Mesenchymal stem cell (in vitro differentiated cells and primary cell): ENCODE measurements at regions not wholly inside any gene's neighbourhood (a gene's known extent, or its start where the extent isn't known, plus 50 kb on each side); places are given as distances from the start of the nearest gene placed in this dataset.

Experiments
- DNase-seq: peaks from one replicate; pipeline ENCODE4 v3.0.0-alpha.2; 2013
- H2AFZ ChIP-seq: one replicate; pipeline ENCODE4 v1.6.1; 2013; ENCODE audit warnings: low read depth, mild to moderate bottlenecking, control low read depth, inconsistent platforms, low read length, moderate library complexity
- H2AK5ac ChIP-seq: 2 replicates; pipeline ENCODE4 v1.6.1; 2013; ENCODE audit warnings: low read length, moderate library complexity, mild to moderate bottlenecking, inconsistent platforms; ENCODE audit not compliant: severe bottlenecking
- H2BK120ac ChIP-seq: one replicate; pipeline ENCODE4 v1.6.1; 2013; ENCODE audit warnings: low read depth, mild to moderate bottlenecking, inconsistent platforms, low read length, moderate library complexity
- H2BK12ac ChIP-seq, 2 experiments: one replicate each; pipeline ENCODE4 v1.6.1; 2013; ENCODE audit warnings: inconsistent platforms in 2 of 2, low read length in 2 of 2, mild to moderate bottlenecking in 2 of 2, moderate library complexity in 2 of 2, control low read depth in 1 of 2
- H2BK15ac ChIP-seq: one replicate; pipeline ENCODE4 v1.6.1; 2013; ENCODE audit warnings: mild to moderate bottlenecking, low read depth, inconsistent platforms; ENCODE audit not compliant: poor library complexity, severe bottlenecking
- H2BK5ac ChIP-seq: 2 replicates; pipeline ENCODE4 v1.6.1; 2013; ENCODE audit warnings: low read depth, mild to moderate bottlenecking, low read length, control low read depth, inconsistent platforms; ENCODE audit not compliant: poor library complexity, severe bottlenecking
- H3K14ac ChIP-seq, 2 experiments: one replicate each; pipeline ENCODE4 v1.6.1; 2013; ENCODE audit warnings: inconsistent platforms in 2 of 2, low read length in 2 of 2, control low read depth in 1 of 2, mild to moderate bottlenecking in 1 of 2, moderate library complexity in 1 of 2
- H3K18ac ChIP-seq, 2 experiments: one replicate each; pipeline ENCODE4 v1.6.1; 2013; ENCODE audit warnings: inconsistent platforms in 2 of 2, low read length in 2 of 2, control low read depth in 1 of 2, low read depth in 1 of 2, mild to moderate bottlenecking in 1 of 2
- H3K23ac ChIP-seq, 2 experiments: one replicate each; pipeline ENCODE4 v1.6.1; 2013; ENCODE audit warnings: inconsistent platforms in 2 of 2, low read length in 2 of 2, mild to moderate bottlenecking in 2 of 2, moderate library complexity in 2 of 2, control low read depth in 1 of 2
- H3K27ac ChIP-seq: 2 replicates; pipeline ENCODE4 v1.5.1; 2013; ENCODE audit warnings: mild to moderate bottlenecking, moderate library complexity, low read length, control low read depth, inconsistent platforms; ENCODE audit not compliant: poor library complexity, severe bottlenecking
- H3K27me3 ChIP-seq, 2 experiments: 2 replicates each; pipeline versions ENCODE4 v1.6.1 to v1.7.0; 2013; ENCODE audit warnings: low read length in 2 of 2, mild to moderate bottlenecking in 2 of 2, moderate library complexity in 2 of 2, control low read depth in 1 of 2, inconsistent platforms in 1 of 2; ENCODE audit not compliant: control insufficient read depth in 1 of 2, insufficient read depth in 1 of 2
- H3K36me3 ChIP-seq, 2 experiments: 2 replicates each; pipeline versions ENCODE4 v1.6.1 to v1.7.0; 2013; ENCODE audit warnings: low read length in 2 of 2, control low read depth in 1 of 2, inconsistent platforms in 1 of 2, low read depth in 1 of 2, mild to moderate bottlenecking in 1 of 2; ENCODE audit not compliant: insufficient read depth in 2 of 2, control insufficient read depth in 1 of 2
- H3K4ac ChIP-seq, 2 experiments: one replicate each; pipeline ENCODE4 v1.6.1; 2013; ENCODE audit warnings: inconsistent platforms in 2 of 2, low read length in 2 of 2, mild to moderate bottlenecking in 2 of 2, moderate library complexity in 2 of 2, control low read depth in 1 of 2, low read depth in 1 of 2
- H3K4me1 ChIP-seq: 2 replicates; pipeline ENCODE4 v1.6.1; 2013; ENCODE audit warnings: low read depth, low read length, control low read depth; ENCODE audit not compliant: control insufficient read depth, insufficient read depth
- H3K4me2 ChIP-seq: 2 replicates; pipeline ENCODE4 v1.6.1; 2013; ENCODE audit warnings: low read length, mild to moderate bottlenecking, inconsistent platforms; ENCODE audit not compliant: poor library complexity, severe bottlenecking
- H3K4me3 ChIP-seq, 2 experiments: 2 replicates each; pipeline versions ENCODE4 v1.5.1 to v1.7.0; 2013; ENCODE audit warnings: low read length in 2 of 2, mild to moderate bottlenecking in 2 of 2, control low read depth in 1 of 2, low read depth in 1 of 2; ENCODE audit not compliant: insufficient read depth in 1 of 2
- H3K79me1 ChIP-seq: replicated peaks from 2 replicates; pipeline ENCODE4 v1.6.1; 2013; ENCODE audit warnings: mild to moderate bottlenecking, control low read depth, low read length, inconsistent platforms; ENCODE audit not compliant: poor library complexity, severe bottlenecking
- H3K9ac ChIP-seq: 2 replicates; pipeline ENCODE4 v1.7.0; 2013; ENCODE audit warnings: mild to moderate bottlenecking, low read length, moderate library complexity
- H3K9me3 ChIP-seq: 2 replicates; pipeline ENCODE4 v1.7.0; 2013; ENCODE audit warnings: mild to moderate bottlenecking, low read length; ENCODE audit not compliant: control insufficient read depth
- H4K8ac ChIP-seq: one replicate; pipeline ENCODE4 v1.6.1; 2013; ENCODE audit warnings: inconsistent platforms, mild to moderate bottlenecking, low read length, moderate library complexity
- H4K91ac ChIP-seq: one replicate; pipeline ENCODE4 v1.6.1; 2013; ENCODE audit warnings: mild to moderate bottlenecking, low read length, inconsistent platforms
- WGBS: methylation state at CpG from one replicate; pipeline ENCODE4 v1.1.7; 2013; ENCODE audit warnings: mixed read lengths; 5-methylcytosine and 5-hydroxymethylcytosine counted together

DNA sequence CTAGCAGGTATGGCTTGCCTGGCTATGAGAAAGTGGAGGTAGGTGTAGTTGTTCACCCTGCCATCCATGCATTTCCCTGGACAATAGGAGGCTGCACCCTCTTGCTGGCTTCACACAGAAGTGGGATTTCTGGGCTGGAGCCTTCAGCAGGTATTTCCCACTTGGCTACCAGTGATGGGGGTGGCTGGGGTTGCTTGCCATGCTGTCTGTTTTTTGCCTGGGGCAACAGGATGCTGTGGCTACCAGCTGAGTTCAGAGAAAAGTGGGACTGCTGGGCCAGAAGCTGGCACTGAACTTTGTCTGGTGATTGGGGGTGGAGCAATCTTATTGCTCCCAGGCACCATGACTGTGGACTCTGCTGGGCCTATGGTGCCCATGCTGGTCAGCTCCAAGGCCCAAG, 299.6 kb downstream of the FAM170A start:
- Histone ChIP-seq H2BK12ac (no peak overlapping the region), H3K9ac (no peak overlapping the region), H4K8ac (no peak overlapping the region), H3K9me3 (no peaks in the 10 kb centered on the region), H3K4ac (no peak overlapping the region), H4K91ac (no peak overlapping the region), H3K4me2 (no peak overlapping the region), H3K36me3 (no peaks in the 10 kb centered on the region), H3K79me1 (no peaks in the 10 kb centered on the region), H3K27ac (no peak overlapping the region), H3K18ac (no peak overlapping the region), H2AK5ac (no peak overlapping the region), H3K4me3 (no peak overlapping the region), H3K4me1 (no peaks in the 10 kb centered on the region), H3K27me3 (no peaks in the 10 kb centered on the region), H2BK5ac (no peak overlapping the region), H3K14ac (no peak overlapping the region), H2AFZ (no peak overlapping the region), H3K23ac (no peak overlapping the region), H2BK15ac (no peak overlapping the region), H2BK120ac (no peak overlapping the region)
- DNase-seq, result no peak

DNA sequence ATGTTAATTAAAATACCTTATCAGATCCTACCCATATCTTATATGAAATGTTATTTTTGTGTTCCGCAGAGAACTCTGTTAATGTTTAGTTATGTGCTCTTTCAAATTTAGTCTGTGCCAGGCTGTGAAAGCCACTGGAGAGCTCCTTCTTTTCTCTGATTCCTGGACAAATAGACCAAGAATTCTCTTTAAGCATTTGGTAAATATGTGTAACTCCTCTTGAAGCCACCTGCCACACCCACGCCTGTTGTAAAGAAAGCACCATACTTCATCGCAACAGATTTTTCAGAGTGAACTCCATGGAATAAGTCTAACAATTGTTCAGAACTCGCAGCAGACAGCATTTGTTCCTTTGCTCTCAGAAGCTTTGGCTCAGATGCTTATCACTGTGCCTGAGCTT, 301.1 kb downstream of the FAM170A start:
- H3K79me1 ChIP-seq, result no peaks in the 10 kb centered on the region
- no peak overlapping the region for H2BK12ac ChIP-seq
- H3K4ac ChIP-seq, result no peak overlapping the region
- H2AFZ ChIP-seq, result no peak overlapping the region
- no peak overlapping the region for H3K4me3 ChIP-seq
- no peak overlapping the region for H3K4me2 ChIP-seq
- no peaks in the 10 kb centered on the region for H3K9me3 ChIP-seq
- H2AK5ac ChIP-seq, result no peak overlapping the region
- no peak overlapping the region for H3K14ac ChIP-seq
- no peak overlapping the region for H4K8ac ChIP-seq
- no peak overlapping the region for H3K23ac ChIP-seq
- no peak for DNase-seq
- no peak overlapping the region for H3K18ac ChIP-seq
- H3K4me1 ChIP-seq, result no peaks in the 10 kb centered on the region
- no peaks in the 10 kb centered on the region for H3K27me3 ChIP-seq
- H2BK120ac ChIP-seq, result no peak overlapping the region
- H2BK15ac ChIP-seq, result no peak overlapping the region
- no peaks in the 10 kb centered on the region for H3K36me3 ChIP-seq
- no peak overlapping the region for H3K9ac ChIP-seq
- H2BK5ac ChIP-seq, result no peak overlapping the region
- H4K91ac ChIP-seq, result no peak overlapping the region
- WGBS, result 91% methylated on average over 4 of the region's 4 CpGs
- no peak overlapping the region for H3K27ac ChIP-seq

DNA sequence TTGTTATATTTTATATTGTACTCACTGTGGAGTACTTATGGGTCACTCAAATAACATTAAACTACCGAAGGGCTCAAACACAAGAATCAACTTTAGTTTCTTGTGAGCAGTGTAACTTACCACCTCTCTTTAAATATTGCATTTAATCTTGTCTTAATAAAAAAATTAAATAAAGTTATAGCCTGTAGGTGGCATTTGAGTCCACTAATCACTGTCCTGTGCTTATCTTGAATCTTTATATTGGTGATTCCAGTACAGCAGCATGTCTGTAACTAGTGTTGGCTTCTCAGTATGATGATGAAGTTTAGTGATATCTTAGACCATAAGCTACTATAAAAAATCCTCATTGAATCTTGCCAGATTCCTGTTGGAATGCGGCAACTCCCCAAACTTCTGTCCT, 313.8 kb downstream of the FAM170A start:
- H4K8ac ChIP-seq, result no peak overlapping the region
- no peak overlapping the region for H2BK12ac ChIP-seq
- peak; percentile 28 for DNase-seq
- H3K4me1 ChIP-seq, result no peaks in the 10 kb centered on the region
- whole genome bisulfite sequencing, result 91% methylated on average over 1 of the region's 2 CpGs
- no peak overlapping the region for H2BK120ac ChIP-seq
- H2AFZ ChIP-seq, result no peak overlapping the region
- H3K4ac ChIP-seq, result no peak overlapping the region
- no peak overlapping the region for H3K23ac ChIP-seq
- no peaks in the 10 kb centered on the region for H3K36me3 ChIP-seq
- no peaks in the 10 kb centered on the region for H3K79me1 ChIP-seq
- H2BK5ac ChIP-seq, result no peak overlapping the region
- no peak overlapping the region for H3K14ac ChIP-seq
- no peak overlapping the region for H3K27ac ChIP-seq
- H4K91ac ChIP-seq, result no peak overlapping the region
- H2AK5ac ChIP-seq, result no peak overlapping the region
- H3K9me3 ChIP-seq, result peaks cover 9% of the 10 kb centered on the region
- H3K4me2 ChIP-seq, result no peak overlapping the region
- no peak overlapping the region for H3K4me3 ChIP-seq
- H3K27me3 ChIP-seq, result no peaks in the 10 kb centered on the region
- no peak overlapping the region for H3K9ac ChIP-seq
- H2BK15ac ChIP-seq, result no peak overlapping the region
- no peak overlapping the region for H3K18ac ChIP-seq

DNA sequence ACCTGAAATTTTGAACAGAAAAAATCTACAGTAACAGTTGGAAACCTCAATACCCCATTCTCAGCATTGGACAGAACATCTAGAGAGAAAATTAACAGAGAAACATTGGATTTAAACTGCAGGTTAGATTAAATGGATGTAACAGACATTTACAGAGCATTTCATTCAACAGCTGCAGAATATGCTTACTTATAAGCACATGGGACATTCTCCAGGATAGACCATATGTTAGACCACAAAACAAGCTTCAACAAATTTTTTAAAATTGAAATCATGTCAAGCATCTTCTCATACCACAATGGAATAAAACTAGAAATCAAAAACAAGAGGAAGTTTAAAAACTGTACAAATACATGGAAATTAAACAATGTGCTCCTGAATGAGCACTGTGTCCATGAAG, 316.3 kb downstream of the FAM170A start:
- no peak overlapping the region for H3K4me3 ChIP-seq
- no peak overlapping the region for H2AFZ ChIP-seq
- H3K18ac ChIP-seq, result no peak overlapping the region
- no peak overlapping the region for H3K4me2 ChIP-seq
- H3K14ac ChIP-seq, result no peak overlapping the region
- H3K4ac ChIP-seq, result no peak overlapping the region
- H3K27ac ChIP-seq, result no peak overlapping the region
- H4K8ac ChIP-seq, result no peak overlapping the region
- no peak overlapping the region for H2BK120ac ChIP-seq
- no peak overlapping the region for H3K9ac ChIP-seq
- no peak overlapping the region for H2BK15ac ChIP-seq
- no peak overlapping the region for H2BK5ac ChIP-seq
- H3K4me1 ChIP-seq, result no peaks in the 10 kb centered on the region
- H3K79me1 ChIP-seq, result no peaks in the 10 kb centered on the region
- no peak for DNase-seq
- no peaks in the 10 kb centered on the region for H3K27me3 ChIP-seq
- H3K23ac ChIP-seq, result no peak overlapping the region
- no peak overlapping the region for H4K91ac ChIP-seq
- H3K36me3 ChIP-seq, result no peaks in the 10 kb centered on the region
- peaks cover 3% of the 10 kb centered on the region for H3K9me3 ChIP-seq
- no peak overlapping the region for H2BK12ac ChIP-seq
- no peak overlapping the region for H2AK5ac ChIP-seq
